Thoracic aorta (tissue), 2 donors: ENCODE measurements at regions not wholly inside any gene's neighbourhood (a gene's known extent, or its start where the extent isn't known, plus 50 kb on each side); places are given as distances from the start of the nearest gene placed in this dataset.
A peak's percentile ranks its signal among the peaks of the same experiment; 100 is the strongest.

ENCODE experiments used
- ATAC-seq: fragments of 150-250 bp; one replicate; pipeline ENCODE4 v1.8.0; 2017; ENCODE audit warnings: low read depth; ENCODE audit not compliant: insufficient number of reproducible peaks, low FRiP score
- DNase-seq: peaks from one replicate; pipeline ENCODE4 v3.0.0-alpha.2; 2020; ENCODE audit warnings: low spot score
- H3K27ac ChIP-seq, 2 donors: fragments of 200-600 bp; sonication (generic); 1 replicate in 1 of 2; 2 replicates in 1 of 2; pipeline ENCODE4 v1.5.1; 2016; ENCODE audit warnings: mild to moderate bottlenecking in 2 of 2, moderate library complexity in 2 of 2
- H3K27me3 ChIP-seq: fragments of 200-600 bp; sonication (generic); replicated peaks from 2 replicates; pipeline ENCODE4 v1.6.0; 2016; ENCODE audit warnings: mild to moderate bottlenecking; ENCODE audit not compliant: insufficient read depth
- H3K36me3 ChIP-seq: fragments of 200-600 bp; sonication (generic); one replicate; pipeline ENCODE4 v1.5.1; 2016
- H3K4me1 ChIP-seq, 2 donors: fragments of 200-600 bp; sonication (generic); 1 replicate in 1 of 2; 2 replicates in 1 of 2; pipeline versions ENCODE4 v1.5.1 to v1.6.0; 2016; ENCODE audit warnings: low read depth in 2 of 2, mild to moderate bottlenecking in 1 of 2; ENCODE audit not compliant: control insufficient read depth in 1 of 2
- H3K4me3 ChIP-seq: fragments of 200-600 bp; sonication (generic); 2 replicates; pipeline ENCODE4 v1.5.1; 2016; ENCODE audit warnings: mild to moderate bottlenecking
- H3K9me3 ChIP-seq: fragments of 200-600 bp; sonication (generic); 2 replicates; pipeline ENCODE4 v1.5.1; 2016
- TF ChIP-seq, protein P1 (sequence below): fragments of 200-600 bp; sonication (generic); IDR thresholded peaks from one replicate; pipeline ENCODE4 v1.5.1; 2019; ENCODE audit warnings: antibody characterized with exemption

DNA sequence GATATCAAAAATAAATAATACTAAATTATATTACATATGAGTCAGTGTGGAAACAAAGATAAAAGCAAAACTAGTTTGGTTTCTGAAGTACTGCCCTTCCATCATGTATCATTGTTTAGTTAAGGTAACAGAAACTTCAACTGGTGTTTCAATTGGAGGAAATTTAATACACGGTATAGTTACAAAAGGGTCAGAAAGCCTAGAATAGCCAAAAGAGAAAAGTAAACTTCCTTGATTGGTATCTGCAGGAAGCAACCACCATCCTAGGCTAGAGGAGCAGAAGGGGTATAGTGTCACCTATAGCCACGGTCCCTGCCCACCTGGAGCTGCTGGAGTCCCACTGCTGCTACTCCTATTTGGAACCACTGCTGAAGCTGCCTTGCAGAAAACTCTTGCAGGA, 185.6 kb downstream of the SLC7A11 start:
- peaks cover 6 to 18% of the 10 kb centered on the region in 2 donors for H3K4me1 ChIP-seq
- no peaks in the 10 kb centered on the region for H3K36me3 ChIP-seq
- ATAC-seq (no peak), DNase-seq (no peak)
- H3K27me3 ChIP-seq, result no peaks in the 10 kb centered on the region
- no peak overlapping the region for H3K4me3 ChIP-seq
- no peaks in the 10 kb centered on the region for H3K9me3 ChIP-seq
- TF ChIP-seq, protein P1, sequence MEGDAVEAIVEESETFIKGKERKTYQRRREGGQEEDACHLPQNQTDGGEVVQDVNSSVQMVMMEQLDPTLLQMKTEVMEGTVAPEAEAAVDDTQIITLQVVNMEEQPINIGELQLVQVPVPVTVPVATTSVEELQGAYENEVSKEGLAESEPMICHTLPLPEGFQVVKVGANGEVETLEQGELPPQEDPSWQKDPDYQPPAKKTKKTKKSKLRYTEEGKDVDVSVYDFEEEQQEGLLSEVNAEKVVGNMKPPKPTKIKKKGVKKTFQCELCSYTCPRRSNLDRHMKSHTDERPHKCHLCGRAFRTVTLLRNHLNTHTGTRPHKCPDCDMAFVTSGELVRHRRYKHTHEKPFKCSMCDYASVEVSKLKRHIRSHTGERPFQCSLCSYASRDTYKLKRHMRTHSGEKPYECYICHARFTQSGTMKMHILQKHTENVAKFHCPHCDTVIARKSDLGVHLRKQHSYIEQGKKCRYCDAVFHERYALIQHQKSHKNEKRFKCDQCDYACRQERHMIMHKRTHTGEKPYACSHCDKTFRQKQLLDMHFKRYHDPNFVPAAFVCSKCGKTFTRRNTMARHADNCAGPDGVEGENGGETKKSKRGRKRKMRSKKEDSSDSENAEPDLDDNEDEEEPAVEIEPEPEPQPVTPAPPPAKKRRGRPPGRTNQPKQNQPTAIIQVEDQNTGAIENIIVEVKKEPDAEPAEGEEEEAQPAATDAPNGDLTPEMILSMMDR, result no peak
- no peak overlapping the region for H3K27ac ChIP-seq

DNA sequence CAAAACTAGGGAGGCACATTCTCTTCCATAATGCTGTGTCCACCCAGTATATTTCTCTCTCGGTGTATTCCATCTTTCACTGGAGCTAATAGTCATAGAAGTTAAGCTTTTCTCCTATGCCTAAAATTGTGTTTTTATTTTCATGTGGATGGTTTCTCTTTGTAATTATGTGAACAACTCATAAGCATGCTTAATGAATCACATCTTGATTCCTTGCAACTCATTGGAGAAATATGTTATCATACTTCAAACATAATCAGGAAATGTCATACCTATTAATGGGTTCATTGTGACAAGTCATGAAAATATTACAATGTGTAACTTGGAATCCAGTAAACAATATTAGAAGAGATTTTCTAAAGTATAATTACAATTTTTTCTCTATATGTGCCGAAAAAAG, 186.3 kb downstream of the SLC7A11 start:
- H3K4me1 ChIP-seq, result peaks cover 6 to 18% of the 10 kb centered on the region in 2 donors
- no peak overlapping the region for H3K4me3 ChIP-seq
- H3K27me3 ChIP-seq, result no peaks in the 10 kb centered on the region
- no peaks in the 10 kb centered on the region for H3K36me3 ChIP-seq
- ATAC-seq (no peak), DNase-seq (no peak)
- H3K9me3 ChIP-seq, result no peaks in the 10 kb centered on the region
- TF ChIP-seq, protein P1, result no peak
- H3K27ac ChIP-seq, result no peak overlapping the region

DNA sequence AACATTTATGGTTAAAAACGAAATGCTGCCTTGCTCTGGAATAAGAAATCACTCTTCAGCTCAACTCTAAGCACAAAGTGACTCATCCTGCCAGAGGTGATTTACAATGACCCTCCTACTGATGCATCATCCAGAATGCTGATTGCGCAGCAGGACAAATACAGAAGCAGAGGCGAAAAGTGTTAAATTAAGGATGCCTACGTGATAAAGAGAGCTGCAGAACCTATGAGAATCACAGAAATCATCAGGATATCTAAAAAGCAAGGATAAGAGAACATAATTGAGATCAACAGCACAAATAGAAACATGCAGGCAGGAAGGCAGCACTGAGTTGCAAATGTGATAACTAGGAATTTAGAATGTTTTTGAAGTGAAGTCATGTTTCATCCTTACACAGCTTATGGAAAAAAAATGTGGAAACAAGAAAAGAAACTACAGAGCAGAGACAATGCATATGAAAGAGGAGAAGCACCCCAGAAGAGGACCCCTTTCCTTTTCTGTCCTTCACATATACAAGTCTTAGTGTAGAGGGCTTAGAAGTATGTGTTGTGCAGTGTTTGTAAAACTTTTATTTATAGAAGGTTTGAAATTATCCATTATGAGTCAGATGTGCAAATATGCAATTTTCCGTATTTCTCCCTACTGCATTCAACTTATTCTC, 188.4 kb downstream of the SLC7A11 start:
- Histone ChIP-seq H3K27ac (peak overlapping the region in 1 of 2 donors; percentile 51), H3K4me1 (peaks cover 6 to 18% of the 10 kb centered on the region in 2 donors), H3K4me3 (peak overlapping the region; percentile 31), H3K9me3 (no peaks in the 10 kb centered on the region), H3K27me3 (no peaks in the 10 kb centered on the region), H3K36me3 (no peaks in the 10 kb centered on the region)
- TF ChIP-seq, protein P1, result no peak
- ATAC-seq (peak; percentile 87), DNase-seq (peak; percentile 13)

DNA sequence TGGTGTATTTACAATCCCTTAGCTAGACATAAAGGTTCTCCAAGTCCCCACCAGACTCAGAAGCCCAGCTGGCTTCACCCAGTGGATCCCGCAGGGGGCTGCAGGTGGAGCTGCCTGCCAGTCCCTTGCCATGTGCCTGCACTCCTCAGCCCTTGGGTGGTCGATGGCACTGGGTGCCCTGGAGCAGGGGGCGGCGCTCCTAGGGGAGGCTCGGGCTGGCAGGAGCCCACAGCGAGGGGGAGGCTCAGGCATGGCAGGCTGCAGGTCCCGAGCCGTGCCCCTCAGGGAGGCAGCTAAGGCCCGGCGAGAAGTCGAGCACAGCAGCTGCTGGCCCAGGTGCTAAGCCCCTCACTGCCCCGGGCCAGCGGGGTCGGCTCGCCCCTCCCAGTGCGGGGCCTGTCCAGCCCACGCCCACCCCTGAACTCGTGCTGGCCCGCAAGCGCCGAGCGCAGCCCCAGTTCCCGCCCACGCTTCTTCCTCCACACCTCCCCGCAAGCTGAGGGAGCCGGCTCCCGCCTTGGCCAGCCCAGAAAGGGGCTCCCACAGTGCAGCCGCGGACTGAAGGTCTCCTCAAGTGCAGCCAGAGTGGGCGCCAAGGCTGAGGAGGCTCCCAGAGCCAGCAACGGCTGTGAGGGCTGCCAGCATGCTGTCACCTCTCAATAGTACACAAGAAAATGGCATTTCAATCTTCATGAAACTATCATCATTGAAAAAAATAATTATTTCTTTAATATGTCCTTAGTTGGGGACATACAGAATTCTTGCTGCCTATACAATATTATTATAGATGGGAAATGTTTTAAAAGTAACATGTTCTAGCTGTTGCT, 189.1 kb downstream of the SLC7A11 start:
- Histone ChIP-seq H3K4me3 (peak overlapping the region; percentile 31), H3K4me1 (peaks cover 6 to 18% of the 10 kb centered on the region in 2 donors), H3K27ac (peak overlapping the region in 1 of 2 donors; percentile 51), H3K9me3 (no peaks in the 10 kb centered on the region), H3K27me3 (no peaks in the 10 kb centered on the region), H3K36me3 (no peaks in the 10 kb centered on the region)
- TF ChIP-seq, protein P1, result no peak
- no peak for DNase-seq
- ATAC-seq, result no peak

DNA sequence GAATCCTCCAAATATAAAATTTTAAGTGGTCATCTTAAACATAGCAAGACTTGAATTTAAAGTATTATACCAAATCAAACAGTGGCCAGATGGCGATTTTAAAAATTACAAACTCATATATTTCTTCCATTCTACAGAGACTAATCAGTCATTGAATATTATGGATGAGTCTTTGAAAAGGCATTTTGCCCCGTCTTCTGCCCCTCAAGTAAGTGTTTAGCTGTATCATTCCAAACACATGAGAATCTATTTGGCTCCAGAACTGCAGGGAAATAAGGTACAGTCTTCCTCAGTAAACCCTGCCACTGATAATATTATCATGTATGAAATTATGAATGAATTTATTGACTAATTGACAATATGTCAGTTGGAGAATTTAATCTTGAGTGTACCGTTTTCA, 191.0 kb downstream of the SLC7A11 start:
- Histone ChIP-seq H3K36me3 (no peaks in the 10 kb centered on the region), H3K4me1 (peaks cover 6 to 18% of the 10 kb centered on the region in 2 donors), H3K9me3 (no peaks in the 10 kb centered on the region), H3K4me3 (no peak overlapping the region), H3K27ac (no peak overlapping the region), H3K27me3 (no peaks in the 10 kb centered on the region)
- DNase-seq, result no peak
- TF ChIP-seq, protein P1, result no peak
- no peak for ATAC-seq
